Anterior cingulate cortex (tissue), 58 donors: ENCODE measurements at regions not wholly inside any gene's neighbourhood (a gene's known extent, or its start where the extent isn't known, plus 50 kb on each side); places are given as distances from the start of the nearest gene placed in this dataset.

Experiments
- DNase-seq, 58 donors: peaks; one replicate each; lab custom pipeline; 2025; lab: John Stamatoyannopoulos, UW

DNA sequence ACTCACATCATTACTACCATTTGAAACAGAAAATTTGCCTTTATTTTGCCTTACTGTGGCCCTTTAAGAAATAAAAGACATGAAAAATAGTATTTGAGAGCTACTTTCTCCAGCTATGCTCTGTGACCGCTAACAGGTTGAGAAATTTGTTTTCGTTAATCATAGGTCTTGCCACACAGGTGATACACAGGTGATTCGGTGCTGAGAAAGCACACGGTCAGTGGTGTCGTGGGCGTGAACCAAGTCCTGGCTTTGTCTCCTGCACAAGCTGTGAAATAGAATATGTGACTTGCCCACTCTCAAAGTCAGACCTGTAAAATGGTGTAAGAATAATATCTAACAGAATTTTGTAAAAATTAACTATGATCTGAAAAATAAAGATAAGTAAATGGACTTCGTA is 155.3 kb upstream of the SLC39A10 start:
- DNase-seq: no peak

DNA sequence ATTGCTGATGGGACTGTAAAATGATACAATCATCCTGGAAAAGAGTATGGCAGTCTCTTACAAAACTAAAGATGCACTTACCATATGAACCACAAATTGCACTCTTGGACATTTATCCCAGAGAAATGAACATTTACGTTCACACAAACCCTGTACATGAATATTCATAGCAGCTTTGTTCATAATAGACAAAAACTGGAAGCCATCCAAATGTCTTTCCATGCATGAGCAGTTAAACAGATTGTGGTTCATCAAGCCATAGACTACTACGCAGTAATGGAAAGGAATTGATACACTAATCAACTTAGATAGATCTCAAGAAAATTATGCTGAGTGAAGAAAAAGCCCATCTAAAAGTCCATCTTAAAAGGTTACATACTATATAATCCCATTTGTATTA is 156.1 kb upstream of the SLC39A10 start:
- no peak for DNase-seq

DNA sequence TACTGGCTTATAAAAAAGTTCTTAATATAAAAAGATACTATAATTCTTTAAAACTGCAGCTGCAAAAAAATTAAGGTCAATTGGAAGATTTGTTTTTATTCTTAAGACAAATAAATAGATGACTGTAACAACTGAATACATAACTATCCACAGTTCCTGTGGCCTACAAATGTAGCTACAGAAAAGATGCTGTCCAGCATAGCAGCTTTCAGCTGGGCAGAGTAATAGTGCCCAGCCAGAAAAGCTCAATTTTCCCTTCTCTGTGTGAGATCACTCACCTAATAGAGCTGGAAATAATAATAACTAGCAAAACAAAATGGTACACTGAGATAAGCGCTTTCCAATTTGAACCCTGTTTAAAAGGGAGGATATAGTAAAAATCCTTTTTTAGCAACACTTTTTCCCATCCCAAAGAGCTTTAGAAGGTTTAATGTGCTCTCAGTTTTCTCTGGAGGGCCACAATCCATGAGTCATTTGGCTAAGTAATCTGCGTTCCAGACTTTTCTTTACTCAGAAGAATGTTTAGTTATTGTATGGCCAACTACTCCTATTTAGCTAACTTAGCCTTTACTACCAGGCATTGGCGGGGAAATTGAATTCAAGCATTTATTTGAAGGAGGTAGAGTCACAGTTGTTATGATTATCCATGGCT is 158.1 kb upstream of the SLC39A10 start:
- DNase-seq: no peak

DNA sequence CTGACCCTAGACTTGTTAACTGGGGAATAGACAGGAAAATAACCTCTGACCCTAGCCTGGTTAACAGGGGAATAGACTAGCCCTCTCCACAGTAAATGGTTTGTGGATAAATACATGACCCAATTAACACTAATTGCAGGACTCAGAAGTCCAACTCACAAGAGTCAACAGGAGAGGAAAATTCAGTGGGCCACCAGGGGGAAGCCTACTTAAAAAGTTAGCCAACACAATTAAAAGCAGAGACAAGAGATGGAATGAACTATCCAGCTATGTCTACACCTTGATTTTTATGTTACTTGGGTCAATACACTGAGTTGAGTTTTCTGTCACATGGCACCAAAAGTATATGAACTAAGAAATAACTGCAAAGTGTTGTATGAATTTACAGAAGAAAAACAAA is 158.8 kb upstream of the SLC39A10 start:
- peak in 2 of 58 donors; percentile 2 to 8 for DNase-seq

DNA sequence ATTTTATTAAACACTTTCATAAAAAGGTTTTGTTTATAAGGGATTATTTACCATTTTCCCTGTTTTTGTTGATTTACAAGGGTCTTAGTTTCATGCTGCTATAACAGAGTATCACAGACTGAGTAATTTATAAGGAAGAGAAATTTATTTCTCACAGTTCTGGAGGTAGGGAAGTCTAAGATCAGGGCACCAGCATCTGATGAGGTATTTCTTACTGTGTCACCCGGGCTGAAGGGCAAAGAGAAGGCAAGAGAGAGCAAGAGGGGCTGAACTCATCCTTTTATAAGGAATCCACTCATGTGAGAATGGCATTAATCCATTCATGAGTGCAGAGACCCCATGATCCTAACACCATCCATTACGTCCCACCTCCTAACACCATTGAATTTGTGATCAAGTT is 160.0 kb upstream of the SLC39A10 start:
- no peak for DNase-seq

DNA sequence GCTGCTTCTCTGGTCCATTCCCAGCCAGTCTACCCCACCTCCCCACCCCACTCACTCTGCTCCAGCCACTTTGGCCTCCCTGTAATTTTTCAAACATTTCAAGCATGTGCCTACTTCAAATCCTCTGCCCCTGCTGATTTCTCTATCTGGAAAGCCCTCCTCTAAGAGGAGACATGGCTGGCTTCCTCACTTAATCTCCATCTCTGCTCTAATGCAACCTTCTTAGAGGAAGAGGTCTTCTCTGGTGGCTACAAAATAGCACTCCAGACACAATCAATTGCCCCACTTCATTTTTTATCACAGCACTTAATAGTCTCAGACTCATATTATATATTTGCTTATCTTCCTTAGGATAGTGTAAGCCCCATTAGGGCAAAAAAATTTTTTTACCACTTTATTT is 161.1 kb upstream of the SLC39A10 start:
- DNase-seq: no peak

DNA sequence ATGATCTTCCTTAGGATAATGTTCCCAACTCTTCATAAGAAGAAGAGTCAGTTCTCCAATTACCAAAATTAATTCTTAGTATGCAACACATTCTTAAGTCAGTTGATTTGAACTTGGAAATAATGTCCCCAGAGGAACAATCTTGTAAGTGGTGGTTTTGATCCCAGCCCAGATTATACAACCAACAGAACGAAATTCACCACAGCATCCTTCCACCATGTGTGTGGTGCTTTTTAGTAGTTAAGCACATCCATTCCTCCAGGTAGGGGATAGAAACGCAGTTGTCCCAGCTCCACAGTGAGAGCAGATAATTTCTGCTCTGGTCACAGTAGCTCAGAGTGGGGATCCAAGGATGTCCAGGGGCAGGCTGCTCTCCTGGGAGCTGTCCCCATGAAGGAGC is 161.7 kb upstream of the SLC39A10 start:
- no peak for DNase-seq

DNA sequence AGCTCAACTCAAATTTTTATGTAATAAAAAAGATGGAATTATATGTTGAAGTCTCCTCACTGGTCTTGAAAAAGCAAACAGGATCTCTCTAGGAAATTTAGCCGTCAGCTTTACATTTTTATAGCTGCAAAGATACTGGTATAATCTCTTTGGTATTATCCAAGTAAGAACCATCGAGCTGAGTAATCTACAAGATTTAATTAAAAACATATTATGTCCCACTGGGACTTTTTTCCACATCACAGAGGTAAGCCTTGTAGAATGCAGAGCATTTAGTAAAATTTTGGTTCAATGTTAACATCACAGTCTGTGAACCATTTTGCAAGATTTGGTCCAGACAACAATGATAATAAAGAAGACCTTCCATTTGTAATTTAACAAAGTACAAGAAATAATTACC is 162.6 kb upstream of the SLC39A10 start:
- no peak for DNase-seq

DNA sequence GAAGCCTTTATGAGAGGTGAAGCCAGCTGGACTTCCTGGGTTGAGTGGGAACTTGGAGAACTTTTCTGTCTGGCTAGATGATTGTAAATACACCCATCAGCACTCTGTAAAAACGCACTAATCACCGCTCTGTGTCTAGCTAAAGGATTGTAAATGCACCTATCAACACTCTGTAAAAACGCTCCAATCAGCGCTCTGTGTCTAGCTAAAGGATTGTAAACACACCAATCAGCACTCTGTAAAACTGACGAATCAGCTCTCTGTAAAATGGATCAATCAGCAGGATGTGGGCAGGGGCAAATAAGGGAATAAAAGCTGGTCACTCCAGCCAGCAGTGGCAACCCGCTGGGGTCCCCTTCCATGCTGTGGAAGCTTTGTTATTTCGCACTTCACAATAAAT is 163.6 kb upstream of the SLC39A10 start:
- no peak for DNase-seq

DNA sequence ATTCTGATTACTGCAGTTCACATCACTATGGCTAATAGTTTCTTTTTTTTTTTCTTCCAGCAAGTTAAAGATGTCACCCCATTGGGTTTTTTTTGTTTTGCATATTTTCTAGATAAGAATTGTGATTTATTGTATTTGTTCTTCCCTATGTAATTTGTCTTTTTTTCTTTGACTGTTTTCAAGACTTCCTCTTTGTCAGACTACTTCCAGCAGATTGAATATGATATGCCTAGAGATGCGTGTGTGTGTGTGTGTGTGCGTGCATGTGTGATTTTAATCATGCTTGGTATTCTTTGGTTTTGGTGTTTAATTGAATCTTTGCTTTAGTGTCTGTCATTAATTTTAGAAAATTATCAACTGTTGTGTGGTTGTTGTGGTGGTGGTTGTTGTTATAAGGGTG is 166.7 kb upstream of the SLC39A10 start:
- DNase-seq: no peak

DNA sequence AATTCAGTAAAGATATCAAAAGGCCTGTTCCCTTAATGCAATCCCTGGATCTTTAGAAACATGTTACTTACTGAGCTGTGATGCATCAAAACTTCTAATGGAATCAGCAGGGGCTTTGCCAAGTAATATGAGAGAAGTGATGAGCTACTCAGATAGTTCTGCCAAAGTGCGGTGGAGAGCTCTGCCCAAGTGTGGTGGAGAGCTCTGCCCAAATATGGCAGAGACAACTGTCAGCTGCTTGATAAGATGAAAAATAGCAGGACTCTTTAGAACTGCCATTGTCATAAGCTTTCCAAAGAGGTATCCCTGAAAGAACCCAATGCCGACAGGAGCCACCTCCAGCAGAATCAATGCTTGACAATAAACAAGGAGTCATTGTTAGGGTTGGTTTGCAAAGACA is 167.9 kb upstream of the SLC39A10 start:
- DNase-seq: no peak

DNA sequence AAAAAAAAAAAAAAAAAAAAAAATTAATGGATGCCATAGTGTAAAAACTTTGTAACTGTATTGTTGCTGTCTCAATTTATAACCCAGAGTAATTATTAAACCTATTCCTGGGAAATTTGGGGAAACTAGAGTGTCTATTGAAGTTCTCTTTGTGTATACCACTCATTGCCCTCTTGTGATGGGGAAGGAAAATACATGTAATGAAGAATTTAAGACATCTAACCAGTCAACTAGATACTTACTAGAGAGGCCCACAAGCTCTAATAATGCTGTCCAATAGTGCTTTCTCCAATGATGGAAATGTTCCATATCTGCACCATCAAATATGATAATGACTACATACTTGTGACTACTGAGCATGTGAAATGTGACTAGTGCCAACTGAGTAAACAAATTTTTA is 168.5 kb upstream of the SLC39A10 start:
- DNase-seq: no peak

DNA sequence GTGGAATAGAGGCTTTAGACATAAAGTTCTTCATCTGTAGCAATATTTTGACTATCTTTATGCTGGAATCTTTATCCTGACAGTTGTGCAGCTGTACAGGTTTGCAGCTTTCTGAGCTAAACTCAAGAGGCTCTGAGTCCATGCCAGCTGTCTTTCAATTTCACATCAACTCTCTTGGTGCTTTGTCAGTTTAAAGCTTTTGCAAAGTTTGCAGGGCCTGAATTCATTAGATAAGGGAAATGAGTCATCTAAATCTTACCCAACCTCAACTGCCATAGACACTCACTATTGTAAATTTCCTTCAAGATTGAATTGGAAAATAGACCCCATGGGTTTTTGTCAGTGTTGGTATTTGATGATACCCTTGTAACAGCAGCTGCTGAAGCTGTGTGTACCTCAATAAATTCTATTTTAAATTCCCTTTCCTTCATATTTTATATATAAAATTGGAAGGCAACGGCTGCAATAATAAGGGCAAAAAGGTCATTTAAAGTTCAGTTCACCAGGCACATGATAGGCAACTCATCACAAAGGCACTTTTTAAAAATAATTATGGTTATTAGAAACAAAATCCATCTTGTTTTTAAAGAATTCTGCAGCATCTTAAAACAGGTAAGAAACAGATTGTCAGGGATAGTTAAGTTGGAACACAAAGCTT is 169.9 kb upstream of the SLC39A10 start:
- no peak for DNase-seq

DNA sequence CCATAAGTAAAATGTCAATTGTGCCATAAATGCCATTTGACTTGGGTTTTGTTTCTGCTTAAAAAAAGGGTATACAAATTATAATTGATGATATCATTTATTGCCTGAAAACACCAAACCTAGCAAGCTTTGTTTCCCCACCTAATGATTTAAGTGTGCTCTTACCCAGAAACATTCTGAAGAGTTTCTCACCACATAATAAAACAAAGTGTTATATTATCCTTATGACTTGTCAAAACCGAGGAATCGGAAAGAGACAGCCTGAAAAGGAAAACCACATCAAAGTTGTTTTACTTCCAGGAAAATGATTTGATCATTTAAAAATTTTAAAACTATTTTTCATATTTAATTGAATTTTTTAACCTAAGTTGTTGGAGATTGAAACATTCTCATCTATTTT is 170.5 kb upstream of the SLC39A10 start:
- DNase-seq: no peak

DNA sequence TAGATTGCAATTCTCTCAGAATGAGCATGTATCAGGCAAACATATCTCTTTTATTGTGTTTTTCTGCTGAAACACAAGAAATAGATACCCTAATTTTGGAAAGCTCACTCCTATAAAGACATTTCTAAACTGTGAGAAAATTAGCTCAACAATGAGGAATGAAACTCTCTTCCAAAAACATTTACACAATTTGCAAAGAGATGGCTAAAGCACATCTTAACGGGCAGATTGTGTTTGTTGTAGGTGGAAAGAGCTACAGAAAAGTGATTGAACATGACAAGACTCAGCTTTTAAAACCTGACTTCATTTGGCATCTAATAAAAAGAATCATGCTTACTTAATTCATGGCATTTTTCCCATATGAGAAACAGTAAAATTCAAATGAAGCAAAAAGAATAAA is 175.0 kb upstream of the SLC39A10 start:
- no peak for DNase-seq

DNA sequence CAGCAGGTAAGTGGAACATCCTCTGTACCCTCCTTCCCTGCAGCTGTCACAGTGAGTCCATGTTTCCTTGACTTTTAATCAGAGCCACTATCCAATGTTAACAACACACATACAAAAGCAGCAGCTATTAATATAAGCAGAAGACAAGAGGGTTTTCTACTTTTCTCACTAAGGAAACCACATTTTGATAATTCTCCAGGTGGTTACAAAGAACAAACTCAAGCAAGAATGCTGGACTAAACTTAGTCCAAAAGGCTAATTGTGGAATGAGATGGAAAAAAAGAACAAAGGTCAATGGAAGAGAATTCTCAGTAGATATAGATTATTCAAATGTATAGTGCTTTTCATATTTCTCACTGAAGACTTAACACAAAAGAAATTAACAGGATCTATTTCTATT is 176.9 kb upstream of the SLC39A10 start:
- no peak for DNase-seq

DNA sequence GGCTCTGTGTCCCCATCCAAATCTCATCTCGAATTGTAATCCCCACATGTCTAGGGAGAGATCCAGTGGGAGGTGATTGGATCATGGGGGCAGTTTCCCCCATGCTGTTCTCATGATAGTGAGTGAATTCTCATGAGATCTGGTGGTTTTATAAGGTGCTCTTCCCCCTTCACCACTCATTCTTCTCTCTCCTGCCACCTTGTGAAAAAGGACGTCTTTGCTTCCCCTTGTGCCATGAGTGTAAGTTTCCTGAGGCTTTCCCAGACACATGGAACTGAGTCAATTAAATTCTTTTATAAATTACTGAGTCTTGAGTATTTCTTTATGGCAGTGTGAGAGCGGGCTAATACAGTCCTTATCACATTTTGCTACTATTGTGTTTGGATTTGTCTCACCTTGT is 177.6 kb upstream of the SLC39A10 start:
- DNase-seq: no peak

DNA sequence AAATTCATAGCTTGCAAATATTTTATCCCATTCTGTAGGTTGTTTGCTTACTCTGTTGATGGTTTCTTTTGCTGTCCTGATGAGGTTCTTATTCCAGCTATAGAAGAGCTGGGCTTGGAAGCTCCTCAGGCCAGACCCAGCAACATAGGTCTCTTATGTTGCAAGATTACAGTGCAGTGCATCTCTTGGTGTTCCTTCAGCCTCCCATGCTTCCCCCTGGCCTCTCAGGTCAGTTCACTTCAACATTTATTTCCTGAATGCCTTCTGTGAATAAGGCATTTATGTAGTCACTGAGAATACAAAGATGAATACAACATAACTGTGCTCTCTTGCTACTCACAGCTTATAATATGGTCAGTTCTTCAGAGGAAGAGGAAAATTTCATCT is 179.0 kb upstream of the SLC39A10 start:
- DNase-seq: no peak

DNA sequence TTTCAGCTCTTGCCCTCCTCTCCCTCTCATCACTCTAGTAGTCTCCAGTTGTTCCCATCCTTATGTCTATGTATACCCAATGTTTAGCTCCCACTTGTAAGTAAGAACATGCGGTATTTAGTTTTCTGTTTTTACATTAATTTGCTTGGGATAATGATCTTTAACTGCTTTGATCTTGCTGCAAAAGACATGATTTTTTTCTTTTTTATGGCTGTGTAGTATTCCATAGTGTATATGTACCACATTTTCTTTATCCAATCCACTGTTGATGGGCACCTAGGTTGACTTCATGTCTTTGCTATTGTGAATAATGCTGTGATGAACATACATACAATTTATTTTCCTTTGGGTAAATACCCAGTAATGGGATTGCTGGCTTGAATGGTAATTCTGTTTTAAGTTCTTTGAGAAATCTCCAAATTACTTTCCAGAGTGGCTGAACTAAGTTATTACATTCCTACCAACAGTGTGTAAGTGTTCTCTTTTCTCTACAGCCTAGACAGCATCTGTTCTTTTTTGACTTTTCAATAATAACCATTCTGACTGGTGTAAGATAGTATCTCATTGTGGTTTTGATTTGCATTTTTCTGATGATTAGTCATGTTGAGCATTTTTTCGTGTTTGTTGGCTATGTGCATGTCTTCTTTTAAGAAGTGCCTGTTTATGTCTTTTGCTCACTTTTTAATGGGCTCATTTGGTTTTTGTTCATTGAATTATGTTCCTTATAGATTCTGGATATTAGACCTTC is 179.6 kb upstream of the SLC39A10 start:
- no peak for DNase-seq

DNA sequence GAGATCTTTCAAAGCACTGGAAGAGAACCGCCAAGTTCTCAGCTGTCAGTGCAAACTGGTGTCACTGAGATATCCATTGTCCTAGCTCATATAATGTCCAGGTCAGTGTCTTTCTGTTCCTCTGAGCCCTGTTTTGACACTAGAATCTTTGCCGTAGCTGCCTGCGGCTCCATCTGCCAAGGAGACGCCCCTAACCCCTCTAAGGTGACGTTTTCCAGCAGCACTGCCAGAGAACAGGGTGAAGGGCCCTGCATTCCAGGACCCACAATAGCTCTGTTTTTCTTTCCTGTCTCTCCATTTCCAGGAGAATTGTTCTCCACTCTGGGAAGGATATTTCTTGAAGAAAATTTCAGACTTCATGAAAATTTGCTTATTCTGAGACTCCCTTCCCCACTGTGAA is 181.7 kb upstream of the SLC39A10 start:
- DNase-seq: no peak

DNA sequence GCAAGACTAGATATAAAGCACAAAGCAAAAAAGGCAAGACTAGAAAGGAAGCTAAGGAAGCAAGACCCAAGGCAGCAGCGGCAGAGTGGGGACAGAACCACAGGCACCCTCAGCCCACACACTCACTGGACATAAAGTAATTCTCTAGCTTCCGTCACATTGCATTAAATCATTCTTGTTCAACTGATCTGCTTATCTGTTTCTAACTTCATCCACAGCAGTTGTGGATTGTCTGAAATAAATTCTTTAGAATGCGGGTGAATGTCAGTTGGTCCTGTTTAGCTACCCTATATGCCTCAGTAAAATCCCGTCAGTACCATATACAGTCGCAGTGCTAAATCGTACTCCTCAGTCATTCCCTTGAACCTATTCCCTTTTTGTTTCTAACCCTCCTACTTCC is 183.2 kb upstream of the SLC39A10 start:
- no peak for DNase-seq
